ENCODE measurements at regions not wholly inside any gene's neighbourhood (a gene's known extent, or its start where the extent isn't known, plus 50 kb on each side); places are given as distances from the start of the nearest gene placed in this dataset.
"Not testable (repeated sequence)": the region's sequence is repeated elsewhere in the genome, so short reads cannot be mapped to it uniquely, and the experiment has no call there.

DNA sequence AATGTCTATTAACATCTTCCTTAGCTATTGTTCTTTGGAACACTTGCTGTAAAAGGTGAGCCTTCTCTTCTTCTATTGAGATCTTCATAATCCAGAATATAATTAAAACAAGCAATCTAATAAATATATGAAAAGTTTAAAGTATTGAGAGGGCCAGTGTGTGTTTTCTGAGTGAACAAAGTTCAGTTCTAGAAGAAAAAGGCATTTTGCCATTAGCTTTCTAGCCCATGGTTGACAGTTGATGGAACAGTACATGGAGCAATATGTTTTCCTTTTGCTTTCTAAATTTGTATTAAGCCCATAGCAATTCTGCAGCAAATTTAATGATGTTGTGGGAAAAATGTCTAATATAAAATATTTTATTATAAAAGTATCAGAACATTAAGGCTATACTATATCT lies 853.0 kb downstream of the TRHDE start:
- H3K36me3 ChIP-seq (replicated peaks in 1 of 2; ENCODE audit: control extremely low read depth in 1 of 2, control insufficient read depth in 1 of 2, extremely low read depth in 1 of 2, insufficient read depth in 2 of 2, low read length in 1 of 2), result no peaks in the 10 kb centered on the region
- H3K9me3 ChIP-seq (ENCODE audit: control extremely low read depth in 1 of 3, control insufficient read depth in 2 of 3, insufficient read depth in 1 of 3, low read length in 2 of 3), result peaks cover 0 to 2% (median 0%) of the 10 kb centered on the region in 3 donors
- TF ChIP-seq, protein P1, sequence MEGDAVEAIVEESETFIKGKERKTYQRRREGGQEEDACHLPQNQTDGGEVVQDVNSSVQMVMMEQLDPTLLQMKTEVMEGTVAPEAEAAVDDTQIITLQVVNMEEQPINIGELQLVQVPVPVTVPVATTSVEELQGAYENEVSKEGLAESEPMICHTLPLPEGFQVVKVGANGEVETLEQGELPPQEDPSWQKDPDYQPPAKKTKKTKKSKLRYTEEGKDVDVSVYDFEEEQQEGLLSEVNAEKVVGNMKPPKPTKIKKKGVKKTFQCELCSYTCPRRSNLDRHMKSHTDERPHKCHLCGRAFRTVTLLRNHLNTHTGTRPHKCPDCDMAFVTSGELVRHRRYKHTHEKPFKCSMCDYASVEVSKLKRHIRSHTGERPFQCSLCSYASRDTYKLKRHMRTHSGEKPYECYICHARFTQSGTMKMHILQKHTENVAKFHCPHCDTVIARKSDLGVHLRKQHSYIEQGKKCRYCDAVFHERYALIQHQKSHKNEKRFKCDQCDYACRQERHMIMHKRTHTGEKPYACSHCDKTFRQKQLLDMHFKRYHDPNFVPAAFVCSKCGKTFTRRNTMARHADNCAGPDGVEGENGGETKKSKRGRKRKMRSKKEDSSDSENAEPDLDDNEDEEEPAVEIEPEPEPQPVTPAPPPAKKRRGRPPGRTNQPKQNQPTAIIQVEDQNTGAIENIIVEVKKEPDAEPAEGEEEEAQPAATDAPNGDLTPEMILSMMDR (IDR thresholded peaks at IDR 0.05), result no peak
- TF ChIP-seq EZH2 (IDR thresholded peaks at IDR 0.05; ENCODE audit: borderline replicate concordance, insufficient read depth, low read depth, low read length, poor library complexity, severe bottlenecking), result no peak
- H3K27me3 Mint-ChIP-seq, result no peaks in the 10 kb centered on the region
- no peak overlapping the region for H3K9ac ChIP-seq (ENCODE audit: low read length)
- no peaks in the 10 kb centered on the region for H3K4me1 Mint-ChIP-seq
- H3K9me3 Mint-ChIP-seq (ENCODE audit: insufficient read depth), result peaks cover 2% of the 10 kb centered on the region
- no peaks in the 10 kb centered on the region for H3K27me3 ChIP-seq (replicated peaks in 1 of 4; ENCODE audit: control extremely low read depth in 1 of 4, control insufficient read depth in 3 of 4, insufficient read depth in 4 of 4, low read length in 3 of 4)
- no peaks in the 10 kb centered on the region for H4K20me1 ChIP-seq (ENCODE audit: control insufficient read depth, insufficient read depth, low read length, poor library complexity, severe bottlenecking)
- ChIA-PET CTCF (no interaction called here), POLR2A (no interaction called here)
- H3K4me3 Mint-ChIP-seq, result no peak overlapping the region
- intact Hi-C loops (cut with micrococcal nuclease), result no loop called here
- no peak overlapping the region for H3K4me3 ChIP-seq (ENCODE audit: control extremely low read depth in 1 of 5, extremely low read depth in 1 of 5, insufficient read depth in 1 of 5, low read depth in 2 of 5, low read length in 4 of 5)
- DNase-seq, result no peak
- H3K4me2 ChIP-seq (replicated peaks; ENCODE audit: low read depth, low read length, poor library complexity, severe bottlenecking), result no peak overlapping the region
- no peaks in the 10 kb centered on the region for H3K4me1 ChIP-seq (ENCODE audit: control insufficient read depth in 2 of 2, insufficient read depth in 2 of 2, low read length in 2 of 2)
- no peaks in the 10 kb centered on the region for H3K79me2 ChIP-seq (ENCODE audit: control insufficient read depth, insufficient read depth, low read length)
- no peak overlapping the region for H3K27ac Mint-ChIP-seq
- no peak for ATAC-seq (ENCODE audit: low read depth)
- no peak overlapping the region for H3K27ac ChIP-seq (ENCODE audit: low read length in 2 of 2)
- H2AFZ ChIP-seq (ENCODE audit: insufficient read depth, low read depth, low read length, poor library complexity, severe bottlenecking), result no peak overlapping the region

DNA sequence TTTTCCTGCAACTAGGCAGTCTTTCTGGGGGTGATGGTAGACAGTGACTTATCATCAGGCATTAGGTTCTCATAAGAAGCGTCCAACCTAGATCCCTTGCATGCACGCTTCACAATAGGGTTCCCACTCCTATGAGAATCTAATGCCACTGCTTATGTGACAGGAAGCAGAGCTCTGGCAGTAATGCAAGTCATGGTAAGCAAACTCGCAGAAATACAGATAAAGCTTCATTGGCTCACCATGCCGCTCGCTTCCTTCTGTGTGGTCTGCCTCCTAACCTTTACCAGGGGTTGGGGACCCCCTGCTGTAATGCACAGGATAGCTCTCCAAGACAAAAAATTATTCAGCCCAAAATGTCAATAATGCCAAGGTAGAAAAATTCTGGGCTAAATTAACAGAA lies 864.2 kb downstream of the TRHDE start:
- H3K9me3 Mint-ChIP-seq (ENCODE audit: insufficient read depth), result peaks cover 7% of the 10 kb centered on the region
- no peaks in the 10 kb centered on the region for H3K27me3 Mint-ChIP-seq
- intact Hi-C loops (cut with micrococcal nuclease), result no loop called here
- H3K4me2 ChIP-seq (replicated peaks; ENCODE audit: low read depth, low read length, poor library complexity, severe bottlenecking), result no peak overlapping the region
- no peak for ATAC-seq (ENCODE audit: low read depth)
- no peak for DNase-seq
- no peak overlapping the region for H3K4me3 ChIP-seq (ENCODE audit: control extremely low read depth in 1 of 5, extremely low read depth in 1 of 5, insufficient read depth in 1 of 5, low read depth in 2 of 5, low read length in 4 of 5)
- H3K27ac ChIP-seq (ENCODE audit: low read length in 2 of 2), result no peak overlapping the region
- ChIA-PET CTCF (no interaction called here), POLR2A (no interaction called here)
- H3K4me3 Mint-ChIP-seq, result no peak overlapping the region
- no peak overlapping the region for H2AFZ ChIP-seq (ENCODE audit: insufficient read depth, low read depth, low read length, poor library complexity, severe bottlenecking)
- 21% methylated on average over 3 of the region's 5 CpGs for WGBS (ENCODE audit: insufficient coverage)
- no peaks in the 10 kb centered on the region for H3K27me3 ChIP-seq (replicated peaks in 1 of 4; ENCODE audit: control extremely low read depth in 1 of 4, control insufficient read depth in 3 of 4, insufficient read depth in 4 of 4, low read length in 3 of 4)
- H3K36me3 ChIP-seq (replicated peaks in 1 of 2; ENCODE audit: control extremely low read depth in 1 of 2, control insufficient read depth in 1 of 2, extremely low read depth in 1 of 2, insufficient read depth in 2 of 2, low read length in 1 of 2), result no peaks in the 10 kb centered on the region
- no peaks in the 10 kb centered on the region for H4K20me1 ChIP-seq (ENCODE audit: control insufficient read depth, insufficient read depth, low read length, poor library complexity, severe bottlenecking)
- H3K9ac ChIP-seq (ENCODE audit: low read length), result no peak overlapping the region
- H3K79me2 ChIP-seq (ENCODE audit: control insufficient read depth, insufficient read depth, low read length), result no peaks in the 10 kb centered on the region
- no peaks in the 10 kb centered on the region for H3K9me3 ChIP-seq (ENCODE audit: control extremely low read depth in 1 of 3, control insufficient read depth in 2 of 3, insufficient read depth in 1 of 3, low read length in 2 of 3)
- no peak for TF ChIP-seq EZH2 (IDR thresholded peaks at IDR 0.05; ENCODE audit: borderline replicate concordance, insufficient read depth, low read depth, low read length, poor library complexity, severe bottlenecking)
- TF ChIP-seq, protein P1 (IDR thresholded peaks at IDR 0.05), result no peak
- H3K4me1 Mint-ChIP-seq, result no peaks in the 10 kb centered on the region
- no peak overlapping the region for H3K27ac Mint-ChIP-seq
- no peaks in the 10 kb centered on the region for H3K4me1 ChIP-seq (ENCODE audit: control insufficient read depth in 2 of 2, insufficient read depth in 2 of 2, low read length in 2 of 2)

DNA sequence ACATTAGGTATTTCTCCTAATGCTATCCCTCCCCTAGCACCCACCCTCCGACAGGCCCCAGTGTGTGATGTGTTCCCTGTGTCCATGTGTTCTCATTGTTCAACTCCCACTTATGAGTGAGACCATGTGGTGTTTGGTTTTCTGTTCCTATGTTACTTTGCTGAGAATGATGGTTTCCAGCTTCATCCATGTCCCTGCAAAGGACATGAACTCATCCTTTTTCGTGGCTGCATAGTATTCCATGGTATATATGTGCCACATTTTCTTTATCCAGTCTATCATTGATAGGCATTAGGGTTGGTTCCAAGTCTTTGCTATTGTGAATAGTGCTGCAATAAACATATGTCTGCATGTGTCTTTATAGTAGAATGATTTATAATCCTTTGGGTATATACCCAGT lies 867.5 kb downstream of the TRHDE start:
- H3K4me1 ChIP-seq (ENCODE audit: control insufficient read depth in 2 of 2, insufficient read depth in 2 of 2, low read length in 2 of 2); H3K36me3 ChIP-seq (replicated peaks in 1 of 2; ENCODE audit: control extremely low read depth in 1 of 2, control insufficient read depth in 1 of 2, extremely low read depth in 1 of 2, insufficient read depth in 2 of 2, low read length in 1 of 2); CTCF ChIA-PET; DNase-seq; H3K27ac ChIP-seq (ENCODE audit: low read length in 2 of 2); H3K27ac Mint-ChIP-seq; POLR2A ChIA-PET; H3K4me3 Mint-ChIP-seq; H4K20me1 ChIP-seq (ENCODE audit: control insufficient read depth, insufficient read depth, low read length, poor library complexity, severe bottlenecking); ATAC-seq (ENCODE audit: low read depth); H3K4me2 ChIP-seq (replicated peaks; ENCODE audit: low read depth, low read length, poor library complexity, severe bottlenecking); H3K27me3 Mint-ChIP-seq; H3K4me1 Mint-ChIP-seq; H3K9me3 Mint-ChIP-seq (ENCODE audit: insufficient read depth); intact Hi-C loops (cut with micrococcal nuclease); H2AFZ ChIP-seq (ENCODE audit: insufficient read depth, low read depth, low read length, poor library complexity, severe bottlenecking); H3K9me3 ChIP-seq (ENCODE audit: control extremely low read depth in 1 of 3, control insufficient read depth in 2 of 3, insufficient read depth in 1 of 3, low read length in 2 of 3); H3K79me2 ChIP-seq (ENCODE audit: control insufficient read depth, insufficient read depth, low read length); H3K4me3 ChIP-seq (ENCODE audit: control extremely low read depth in 1 of 5, extremely low read depth in 1 of 5, insufficient read depth in 1 of 5, low read depth in 2 of 5, low read length in 4 of 5); H3K27me3 ChIP-seq (replicated peaks in 1 of 4; ENCODE audit: control extremely low read depth in 1 of 4, control insufficient read depth in 3 of 4, insufficient read depth in 4 of 4, low read length in 3 of 4); H3K9ac ChIP-seq (ENCODE audit: low read length): not testable (repeated sequence)
- no CpG with 5 or more reads among the region's 2 CpGs for WGBS (ENCODE audit: insufficient coverage)

All from B cell (primary cell).